COLO668 (cell line): ENCODE measurements at regions not wholly inside any gene's neighbourhood (a gene's known extent, or its start where the extent isn't known, plus 50 kb on each side); places are given as distances from the start of the nearest gene placed in this dataset.

Experiments
- DNase-seq: peaks from one replicate; lab custom pipeline; 2025; ENCODE audit not compliant: unreplicated experiment; lab: John Stamatoyannopoulos, UW

DNA sequence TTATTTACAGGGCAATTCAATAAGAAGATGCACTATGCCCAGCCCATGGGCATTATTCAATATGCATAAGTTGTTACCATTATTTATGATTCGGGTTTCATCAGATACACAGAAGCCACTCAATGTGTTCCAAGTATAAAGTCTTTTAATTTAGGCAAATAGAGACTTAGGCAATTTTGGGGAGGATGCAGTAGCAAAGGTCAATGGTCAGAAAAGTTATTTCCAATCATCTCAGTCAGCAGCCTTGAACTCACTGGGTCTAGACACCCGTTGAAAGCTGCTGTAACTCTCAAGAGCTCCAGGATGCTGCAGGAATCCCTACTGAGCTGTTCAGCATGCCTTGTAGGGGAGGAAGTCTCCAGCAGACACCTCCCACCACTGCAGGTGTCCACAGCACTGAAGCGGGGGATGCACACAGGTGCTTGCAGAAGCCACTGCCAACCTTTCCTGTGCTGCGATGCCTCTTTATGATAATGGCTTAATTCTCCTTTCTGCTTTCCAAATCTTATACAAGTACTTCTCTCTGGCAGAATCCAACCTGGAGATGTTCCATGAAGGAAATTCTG lies 155.0 kb upstream of the SUCLG2 start:
- no peak for DNase-seq

DNA sequence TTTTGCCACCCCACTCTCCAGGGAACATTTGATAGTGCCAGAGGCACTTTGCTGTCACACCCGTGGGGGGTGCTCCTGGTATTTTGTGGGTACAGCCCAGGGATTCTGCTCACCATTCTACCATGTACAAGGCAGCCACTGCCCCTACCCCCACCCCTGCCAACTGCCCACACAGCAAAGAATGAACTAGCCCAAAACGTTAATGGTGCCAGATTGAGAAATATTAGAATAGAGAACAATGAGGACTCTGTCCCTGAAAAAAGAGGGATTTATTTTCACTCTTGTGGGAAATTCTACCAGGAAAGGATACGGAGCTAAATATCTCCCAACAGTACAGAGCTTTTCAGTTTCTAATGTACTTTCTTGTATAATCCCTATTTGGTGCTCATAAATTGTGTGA lies 154.5 kb upstream of the SUCLG2 start:
- no peak for DNase-seq

GRCh38 chr3:67804578-67804977 lies 150.2 kb upstream of the SUCLG2 start:
- no peak for DNase-seq

DNA sequence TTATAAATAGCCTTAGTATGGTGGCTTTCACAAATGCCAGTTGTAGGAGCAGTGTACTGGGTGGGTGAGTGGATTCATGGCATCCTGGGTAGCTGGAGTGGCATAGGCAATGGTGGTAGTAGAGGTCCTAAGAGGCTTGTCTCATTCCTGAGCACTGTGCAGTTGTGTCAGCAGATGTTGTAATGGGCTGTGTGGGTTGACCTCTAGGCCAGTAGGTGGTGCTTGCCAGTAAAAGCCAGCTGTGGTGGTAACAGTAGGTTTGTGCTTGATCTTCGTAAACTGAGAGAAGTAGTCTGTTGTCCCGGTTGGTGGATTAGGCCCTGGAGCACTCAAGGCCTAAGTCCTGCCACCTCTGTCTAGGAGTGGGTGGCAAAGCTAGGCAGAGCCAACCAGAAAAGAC lies 149.7 kb upstream of the SUCLG2 start:
- no peak for DNase-seq

DNA sequence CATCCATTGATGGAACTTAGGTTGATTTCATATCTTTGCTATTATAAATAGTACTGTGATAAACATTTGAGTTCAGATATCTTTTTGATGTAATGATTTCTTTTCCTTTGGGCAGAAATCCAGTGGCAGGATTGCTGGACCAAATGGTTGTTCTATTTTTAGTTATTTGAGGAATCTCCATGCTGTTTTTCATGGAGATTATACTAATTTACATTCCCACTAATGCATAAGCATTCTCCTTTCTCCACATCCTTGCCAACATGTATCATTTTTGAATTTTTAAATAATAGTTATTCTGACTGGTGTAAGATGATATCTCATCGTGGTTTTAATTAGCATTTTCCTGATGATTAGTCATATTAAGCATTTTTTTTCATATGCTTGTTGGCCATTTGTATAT lies 144.0 kb upstream of the SUCLG2 start:
- no peak for DNase-seq

DNA sequence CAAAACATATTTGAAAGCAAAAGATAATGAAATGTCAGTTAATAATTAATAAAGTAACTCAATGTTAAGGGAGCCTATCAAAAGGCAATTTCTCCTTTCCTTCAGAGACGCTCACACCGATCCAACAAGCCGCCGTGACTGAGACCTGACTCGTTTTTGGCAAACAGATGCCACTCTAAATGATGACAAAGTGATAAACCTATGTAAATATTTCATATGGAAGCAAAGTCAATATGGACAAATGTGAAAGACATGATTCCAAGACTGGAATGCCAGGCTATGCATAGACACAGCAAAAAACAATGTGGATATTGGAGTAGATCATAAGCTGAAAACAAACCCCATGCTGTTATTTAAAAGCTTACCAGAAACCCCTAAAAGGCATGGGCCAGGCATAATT lies 137.2 kb upstream of the SUCLG2 start:
- no peak for DNase-seq

DNA sequence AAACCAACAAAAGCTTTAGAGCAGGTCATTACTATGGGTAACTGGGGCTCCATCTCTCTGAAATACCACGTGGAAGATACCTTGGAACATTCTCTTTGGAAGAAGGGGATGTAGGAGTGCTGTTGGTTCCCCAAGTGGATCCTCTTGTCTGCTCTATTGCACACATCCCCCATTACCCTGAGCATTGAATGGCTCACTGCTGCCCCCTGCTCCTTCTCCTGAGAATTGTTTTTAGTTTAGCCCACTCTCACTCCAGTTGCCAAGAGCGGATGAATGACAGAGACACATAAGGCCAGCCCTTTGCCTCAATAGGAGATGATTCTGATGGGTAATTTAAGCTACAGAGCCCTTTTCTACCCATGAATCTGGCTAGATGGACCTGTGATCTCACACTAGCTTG lies 135.6 kb upstream of the SUCLG2 start:
- DNase-seq = peak; percentile 7

DNA sequence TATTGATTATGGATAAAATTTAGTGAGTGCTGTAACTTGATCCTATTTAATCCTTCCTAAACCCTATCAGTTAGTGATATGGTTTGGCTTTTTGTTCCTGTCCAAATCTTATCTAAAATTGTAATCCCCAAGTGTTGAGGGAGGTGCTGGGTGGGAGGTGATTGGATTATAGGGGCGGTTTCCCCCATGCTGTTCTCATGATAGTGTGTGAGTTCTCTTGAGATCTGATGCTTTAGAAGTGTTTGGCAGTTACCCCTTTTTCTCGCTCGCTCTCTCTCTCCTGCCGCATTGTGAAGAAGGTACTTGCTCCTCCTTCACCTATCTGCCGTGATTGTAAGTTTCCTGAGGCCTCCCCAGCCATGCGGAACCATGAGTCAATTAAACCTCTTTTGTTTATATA lies 134.0 kb upstream of the SUCLG2 start:
- no peak for DNase-seq

- DNase-seq = no peak
Observed at GRCh38 chr3:67783281-67784250, 129.2 kb upstream of the SUCLG2 start.

GRCh38 chr3:67781871-67782270 lies 127.5 kb upstream of the SUCLG2 start:
- DNase-seq = no peak

- no peak for DNase-seq
Observed at GRCh38 chr3:67781218-67781617, 126.8 kb upstream of the SUCLG2 start.

GRCh38 chr3:67774676-67775075 lies 120.3 kb upstream of the SUCLG2 start:
- DNase-seq = no peak

- no peak for DNase-seq
Observed at GRCh38 chr3:67765575-67765974, 111.2 kb upstream of the SUCLG2 start.

DNA sequence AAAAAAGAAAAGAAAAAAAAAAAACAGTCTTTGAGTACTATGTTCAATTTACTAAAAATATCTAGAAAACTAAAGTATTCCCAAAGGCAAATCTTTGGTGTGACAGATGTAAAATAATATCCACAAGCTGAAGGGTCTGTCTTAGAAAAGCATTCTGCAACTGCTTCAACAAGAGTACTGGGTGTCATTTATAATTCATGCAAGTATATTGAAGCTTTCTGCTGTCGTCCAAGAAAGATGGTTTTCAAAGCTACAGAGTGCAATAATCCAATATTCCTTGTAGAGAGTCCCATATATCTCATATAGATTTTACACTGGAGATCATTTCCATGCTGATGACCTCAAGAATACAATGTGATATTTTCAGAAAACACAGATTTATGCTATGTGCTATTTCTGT lies 90.9 kb upstream of the SUCLG2 start:
- no peak for DNase-seq

GRCh38 chr3:67744699-67745098 lies 90.3 kb upstream of the SUCLG2 start:
- no peak for DNase-seq

- DNase-seq = no peak
Observed at GRCh38 chr3:67739851-67740250, 85.4 kb upstream of the SUCLG2 start.

GRCh38 chr3:67737906-67738865 lies 83.8 kb upstream of the SUCLG2 start:
- DNase-seq = no peak

GRCh38 chr3:67737140-67737539 lies 82.7 kb upstream of the SUCLG2 start:
- DNase-seq = no peak

- no peak for DNase-seq
Observed at GRCh38 chr3:67733269-67733950, 79.0 kb upstream of the SUCLG2 start.

- DNase-seq = no peak
Observed at GRCh38 chr3:67724434-67724833, 70.0 kb upstream of the SUCLG2 start.

- DNase-seq = no peak
Observed at GRCh38 chr3:67723863-67724262, 69.5 kb upstream of the SUCLG2 start.
